ENCODE measurements at regions not wholly inside any gene's neighbourhood (a gene's known extent, or its start where the extent isn't known, plus 50 kb on each side); places are given as distances from the start of the nearest gene placed in this dataset.

- H3K27ac Mint-ChIP-seq (ENCODE audit: unreplicated experiment), result no peak overlapping the region
- TF ChIP-seq CTCF (IDR thresholded peaks at IDR 0.05), result no peak
- H3K4me3 Mint-ChIP-seq (ENCODE audit: unreplicated experiment), result no peak overlapping the region
- no peaks in the 10 kb centered on the region for H3K36me3 Mint-ChIP-seq (ENCODE audit: low read depth)
- no peaks in the 10 kb centered on the region for H3K27me3 Mint-ChIP-seq (ENCODE audit: low read depth)
- H3K4me1 Mint-ChIP-seq (ENCODE audit: low read depth), result no peaks in the 10 kb centered on the region
- H3K9me3 Mint-ChIP-seq (ENCODE audit: low read depth), result no peaks in the 10 kb centered on the region
- DNase-seq (ENCODE audit: low spot score), result no peak
Observed at GRCh38 chr3:70583682-70584081, 271.2 kb upstream of the MDFIC2 start.

GRCh38 chr3:70582803-70583202 is 270.4 kb upstream of the MDFIC2 start:
- Mint-ChIP-seq H3K9me3 (ENCODE audit: low read depth) (no peaks in the 10 kb centered on the region), H3K27ac (ENCODE audit: unreplicated experiment) (no peak overlapping the region), H3K4me1 (ENCODE audit: low read depth) (no peaks in the 10 kb centered on the region), H3K36me3 (ENCODE audit: low read depth) (no peaks in the 10 kb centered on the region), H3K27me3 (ENCODE audit: low read depth) (no peaks in the 10 kb centered on the region), H3K4me3 (ENCODE audit: unreplicated experiment) (no peak overlapping the region)
- DNase-seq (ENCODE audit: low spot score), result no peak
- TF ChIP-seq CTCF (IDR thresholded peaks at IDR 0.05), result no peak

GRCh38 chr3:70580021-70580420 is 267.6 kb upstream of the MDFIC2 start:
- no peaks in the 10 kb centered on the region for H3K36me3 Mint-ChIP-seq (ENCODE audit: low read depth)
- peaks cover 4% of the 10 kb centered on the region for H3K9me3 Mint-ChIP-seq (ENCODE audit: low read depth)
- no peak overlapping the region for H3K27ac Mint-ChIP-seq (ENCODE audit: unreplicated experiment)
- no peak for DNase-seq (ENCODE audit: low spot score)
- peaks cover 5% of the 10 kb centered on the region for H3K27me3 Mint-ChIP-seq (ENCODE audit: low read depth)
- TF ChIP-seq CTCF (IDR thresholded peaks at IDR 0.05), result no peak
- H3K4me1 Mint-ChIP-seq (ENCODE audit: low read depth), result no peaks in the 10 kb centered on the region
- H3K4me3 Mint-ChIP-seq (ENCODE audit: unreplicated experiment), result no peak overlapping the region

GRCh38 chr3:70571696-70572095 is 259.3 kb upstream of the MDFIC2 start:
- Mint-ChIP-seq H3K4me3 (ENCODE audit: unreplicated experiment) (no peak overlapping the region), H3K36me3 (ENCODE audit: low read depth) (no peaks in the 10 kb centered on the region), H3K4me1 (ENCODE audit: low read depth) (no peaks in the 10 kb centered on the region), H3K9me3 (ENCODE audit: low read depth) (peaks cover 4% of the 10 kb centered on the region), H3K27me3 (ENCODE audit: low read depth) (peaks cover 9% of the 10 kb centered on the region), H3K27ac (ENCODE audit: unreplicated experiment) (no peak overlapping the region)
- TF ChIP-seq CTCF (IDR thresholded peaks at IDR 0.05), result no peak
- no peak for DNase-seq (ENCODE audit: low spot score)

GRCh38 chr3:70570584-70570983 is 258.1 kb upstream of the MDFIC2 start:
- peaks cover 6% of the 10 kb centered on the region for H3K27me3 Mint-ChIP-seq (ENCODE audit: low read depth)

More at GRCh38 chr3:70570584-70570983, 258.1 kb upstream of the MDFIC2 start:
- Mint-ChIP-seq H3K4me3 (ENCODE audit: unreplicated experiment) (no peak overlapping the region), H3K4me1 (ENCODE audit: low read depth) (no peaks in the 10 kb centered on the region), H3K27ac (ENCODE audit: unreplicated experiment) (no peak overlapping the region), H3K9me3 (ENCODE audit: low read depth) (no peaks in the 10 kb centered on the region), H3K36me3 (ENCODE audit: low read depth) (no peaks in the 10 kb centered on the region)
- TF ChIP-seq CTCF (IDR thresholded peaks at IDR 0.05), result no peak
- no peak for DNase-seq (ENCODE audit: low spot score)
